22Rv1 (cell line): ENCODE measurements at regions not wholly inside any gene's neighbourhood (a gene's known extent, or its start where the extent isn't known, plus 50 kb on each side); places are given as distances from the start of the nearest gene placed in this dataset.

Experiments
- ZFX ChIP-seq: fragments of 450-650 bp; IDR thresholded peaks from 2 replicates; pipeline ENCODE4 v1.6.1; 2017; ENCODE audit warnings: antibody characterized with exemption, borderline replicate concordance
- TF ChIP-seq, protein P1 (sequence below): fragments of 450-650 bp; IDR thresholded peaks from 2 replicates; pipeline ENCODE4 v1.5.1; 2017; ENCODE audit warnings: mild to moderate bottlenecking

DNA sequence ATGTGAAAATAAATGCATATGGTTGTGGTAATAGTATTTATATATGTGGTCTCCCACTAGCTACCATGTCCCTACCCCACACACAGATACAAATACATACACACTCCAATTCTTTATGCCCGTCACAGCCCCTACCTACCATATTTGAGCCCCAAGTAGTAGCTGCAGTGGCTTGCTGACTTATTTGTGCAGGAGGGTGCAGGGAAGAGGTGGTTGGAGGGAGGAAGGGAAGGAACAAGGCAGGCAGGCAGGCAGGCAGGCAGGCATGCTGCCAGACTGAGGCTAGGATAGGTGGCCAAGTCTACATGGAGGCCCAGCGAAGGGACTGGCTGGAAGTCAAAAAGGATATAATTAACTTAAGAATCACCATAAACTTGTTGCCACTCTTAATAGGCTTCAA, 82.9 kb downstream of the SCN11A start:
- TF ChIP-seq, protein P1, sequence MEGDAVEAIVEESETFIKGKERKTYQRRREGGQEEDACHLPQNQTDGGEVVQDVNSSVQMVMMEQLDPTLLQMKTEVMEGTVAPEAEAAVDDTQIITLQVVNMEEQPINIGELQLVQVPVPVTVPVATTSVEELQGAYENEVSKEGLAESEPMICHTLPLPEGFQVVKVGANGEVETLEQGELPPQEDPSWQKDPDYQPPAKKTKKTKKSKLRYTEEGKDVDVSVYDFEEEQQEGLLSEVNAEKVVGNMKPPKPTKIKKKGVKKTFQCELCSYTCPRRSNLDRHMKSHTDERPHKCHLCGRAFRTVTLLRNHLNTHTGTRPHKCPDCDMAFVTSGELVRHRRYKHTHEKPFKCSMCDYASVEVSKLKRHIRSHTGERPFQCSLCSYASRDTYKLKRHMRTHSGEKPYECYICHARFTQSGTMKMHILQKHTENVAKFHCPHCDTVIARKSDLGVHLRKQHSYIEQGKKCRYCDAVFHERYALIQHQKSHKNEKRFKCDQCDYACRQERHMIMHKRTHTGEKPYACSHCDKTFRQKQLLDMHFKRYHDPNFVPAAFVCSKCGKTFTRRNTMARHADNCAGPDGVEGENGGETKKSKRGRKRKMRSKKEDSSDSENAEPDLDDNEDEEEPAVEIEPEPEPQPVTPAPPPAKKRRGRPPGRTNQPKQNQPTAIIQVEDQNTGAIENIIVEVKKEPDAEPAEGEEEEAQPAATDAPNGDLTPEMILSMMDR, result no peak
- TF ChIP-seq ZFX, result no peak
